SJSA1 (cell line): ENCODE measurements at regions not wholly inside any gene's neighbourhood (a gene's known extent, or its start where the extent isn't known, plus 50 kb on each side); places are given as distances from the start of the nearest gene placed in this dataset.

Experiments
- DNase-seq, 2 experiments: peaks; one replicate each; pipeline ENCODE4 v3.0.0-alpha.2; 2015 to 2020; ENCODE audit warnings: low spot score in 2 of 2, low read depth in 1 of 2
- H3K27ac ChIP-seq: fragments of 250-450 bp; sonication (Bioruptor Pico); 2 replicates; pipeline ENCODE4 v1.5.1; 2020; ENCODE audit warnings: mild to moderate bottlenecking, moderate library complexity
- H3K27me3 ChIP-seq: fragments of 250-450 bp; sonication (Bioruptor Pico); replicated peaks from 2 replicates; pipeline ENCODE4 v1.5.1; 2020; ENCODE audit warnings: mild to moderate bottlenecking, moderate library complexity
- H3K36me3 ChIP-seq: fragments of 250-450 bp; sonication (Bioruptor Pico); 2 replicates; pipeline ENCODE4 v1.5.1; 2020; ENCODE audit warnings: mild to moderate bottlenecking
- H3K4me1 ChIP-seq: fragments of 250-450 bp; sonication (Bioruptor Pico); replicated peaks from 2 replicates; pipeline ENCODE4 v1.6.1; 2021; ENCODE audit warnings: mild to moderate bottlenecking
- H3K4me3 ChIP-seq: fragments of 250-450 bp; sonication (Bioruptor Pico); 2 replicates; pipeline ENCODE4 v1.5.1; 2020; ENCODE audit warnings: mild to moderate bottlenecking
- H3K9me3 ChIP-seq: fragments of 250-450 bp; sonication (Bioruptor Pico); replicated peaks from 2 replicates; pipeline ENCODE4 v1.5.1; 2020; ENCODE audit warnings: mild to moderate bottlenecking

- Histone ChIP-seq H3K36me3 (no peaks in the 10 kb centered on the region), H3K9me3 (no peaks in the 10 kb centered on the region), H3K4me1 (no peaks in the 10 kb centered on the region), H3K27ac (no peak overlapping the region), H3K4me3 (no peak overlapping the region), H3K27me3 (no peaks in the 10 kb centered on the region)
- no peak for DNase-seq
Measured at GRCh38 chr3:178483704-178484103, 52.5 kb upstream of the KCNMB2 start.

- Histone ChIP-seq H3K27me3 (no peaks in the 10 kb centered on the region), H3K27ac (no peak overlapping the region), H3K9me3 (no peaks in the 10 kb centered on the region), H3K4me1 (no peaks in the 10 kb centered on the region), H3K36me3 (no peaks in the 10 kb centered on the region), H3K4me3 (no peak overlapping the region)
- DNase-seq = no peak
Measured at GRCh38 chr3:178485756-178486155, 50.5 kb upstream of the KCNMB2 start.
